ENCODE measurements at regions not wholly inside any gene's neighbourhood (a gene's known extent, or its start where the extent isn't known, plus 50 kb on each side); places are given as distances from the start of the nearest gene placed in this dataset.

GRCh38 chr2:128401680-128402079 lies 83.0 kb upstream of the HS6ST1 start:
- DNase-seq (ENCODE audit: low read depth, low spot score): no peak

- DNase-seq (ENCODE audit: low read depth, low spot score): no peak
Measured at GRCh38 chr2:128402911-128403670, 84.4 kb upstream of the HS6ST1 start.

GRCh38 chr2:128403814-128404708 lies 85.4 kb upstream of the HS6ST1 start:
- DNase-seq (ENCODE audit: low read depth, low spot score): no peak

- DNase-seq (ENCODE audit: low read depth, low spot score): no peak
Measured at GRCh38 chr2:128404709-128405466, 86.2 kb upstream of the HS6ST1 start.

- no peak for DNase-seq (ENCODE audit: low read depth, low spot score)
Measured at GRCh38 chr2:128405467-128405900, 86.8 kb upstream of the HS6ST1 start.

- DNase-seq (ENCODE audit: low read depth, low spot score): no peak
Measured at GRCh38 chr2:128405981-128406613, 87.4 kb upstream of the HS6ST1 start.

- peak; percentile 55 for DNase-seq (ENCODE audit: low read depth, low spot score)
Measured at GRCh38 chr2:128406736-128407554, 88.3 kb upstream of the HS6ST1 start.

GRCh38 chr2:128408349-128409305 lies 90.0 kb upstream of the HS6ST1 start:
- peak; percentile 64 for DNase-seq (ENCODE audit: low read depth, low spot score)

GRCh38 chr2:128409326-128410034 lies 90.8 kb upstream of the HS6ST1 start:
- DNase-seq (ENCODE audit: low read depth, low spot score): no peak

- DNase-seq (ENCODE audit: low read depth, low spot score): no peak
Measured at GRCh38 chr2:128410035-128410757, 91.5 kb upstream of the HS6ST1 start.

GRCh38 chr2:128410758-128411215 lies 92.1 kb upstream of the HS6ST1 start:
- DNase-seq (ENCODE audit: low read depth, low spot score): no peak

- DNase-seq (ENCODE audit: low read depth, low spot score): no peak
Measured at GRCh38 chr2:128411431-128411830, 92.8 kb upstream of the HS6ST1 start.

- no peak for DNase-seq (ENCODE audit: low read depth, low spot score)
Measured at GRCh38 chr2:128412181-128412871, 93.7 kb upstream of the HS6ST1 start.

- no peak for DNase-seq (ENCODE audit: low read depth, low spot score)
Measured at GRCh38 chr2:128413014-128413717, 94.5 kb upstream of the HS6ST1 start.

- DNase-seq (ENCODE audit: low read depth, low spot score): no peak
Measured at GRCh38 chr2:128413718-128414341, 95.2 kb upstream of the HS6ST1 start.

GRCh38 chr2:128414351-128414750 lies 95.7 kb upstream of the HS6ST1 start:
- no peak for DNase-seq (ENCODE audit: low read depth, low spot score)

Data from astrocyte of the hippocampus (primary cell).